ENCODE measurements at regions not wholly inside any gene's neighbourhood (a gene's known extent, or its start where the extent isn't known, plus 50 kb on each side); places are given as distances from the start of the nearest gene placed in this dataset.
A peak's percentile ranks its signal among the peaks of the same experiment; 100 is the strongest.

DNA sequence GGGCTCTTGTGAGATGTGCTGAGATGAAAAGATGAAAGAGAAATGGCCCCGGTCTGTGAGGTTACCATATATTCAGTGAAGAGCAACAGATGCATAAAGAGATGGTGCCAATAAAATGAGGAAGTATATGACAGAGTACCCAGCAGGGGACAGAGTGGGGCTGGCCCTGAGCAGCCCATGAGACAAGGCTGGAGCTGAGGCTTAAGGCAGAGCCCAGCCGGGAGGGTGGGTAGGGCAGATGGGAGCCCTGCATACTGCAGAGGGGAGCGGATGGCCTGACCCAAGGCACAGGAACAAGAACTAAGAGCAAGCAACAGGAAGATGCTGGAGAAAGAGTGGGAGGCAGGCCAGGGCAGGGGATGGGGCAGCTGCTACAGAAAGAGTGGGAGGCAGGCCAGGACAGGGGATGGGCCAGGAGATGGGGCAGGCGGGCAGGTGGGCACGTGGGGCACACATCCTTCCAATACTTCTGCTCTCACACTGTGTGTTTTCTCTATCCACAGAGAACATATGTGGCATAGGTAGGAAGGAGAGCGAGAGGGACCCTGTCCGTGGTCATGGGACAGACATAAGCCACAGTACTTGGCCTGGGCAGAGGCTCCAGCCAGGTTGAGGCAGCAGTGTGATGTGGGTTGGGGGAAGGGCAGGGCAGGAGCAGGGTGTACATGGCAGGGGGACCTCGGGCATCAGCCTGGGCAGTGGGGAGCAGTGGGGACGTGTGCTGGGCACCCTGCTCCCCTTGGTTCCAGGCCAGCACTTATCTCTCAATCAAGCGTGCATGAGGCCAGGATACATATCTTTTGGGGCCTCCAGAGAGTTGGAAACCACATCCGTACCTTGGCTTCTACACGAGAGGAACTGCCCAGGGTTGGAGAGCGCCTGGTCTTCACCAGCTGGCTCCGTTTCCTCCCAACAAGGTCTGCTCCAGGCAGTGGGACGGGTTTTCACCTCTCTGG, 91.6 kb upstream of the IKZF1 start:
- H3K27me3 ChIP-seq (replicated peaks in 1 of 2; ENCODE audit: control insufficient read depth in 2 of 2, insufficient read depth in 2 of 2, low read length in 1 of 2): no peaks in the 10 kb centered on the region
- 47% methylated on average over 15 of the region's 15 CpGs for WGBS (ENCODE audit: insufficient coverage, insufficient replicate concordance, low lambda C conversion rate, missing lambda C conversion rate)
- peak; percentile 30 for TF ChIP-seq MEF2B (IDR thresholded peaks at IDR 0.05; ENCODE audit: partially characterized antibody, poor library complexity, severe bottlenecking)
- no peak for TF ChIP-seq GATAD2B (conservative IDR thresholded peaks at IDR 0.05; ENCODE audit: low read depth)
- TF ChIP-seq TCF3 (IDR thresholded peaks at IDR 0.05; ENCODE audit: borderline replicate concordance, insufficient read depth, low read depth, low read length): 0 out of 2 replicates have a peak, but pooled peaks have one; percentile 24
- TF ChIP-seq ATF7 (IDR thresholded peaks at IDR 0.05; ENCODE audit: low read depth): no peak
- TF ChIP-seq RB1 (IDR thresholded peaks at IDR 0.05; ENCODE audit: borderline replicate concordance): no peak
- TF ChIP-seq ETV6 (conservative IDR thresholded peaks at IDR 0.05 in 1 of 2, IDR thresholded peaks at IDR 0.05 in 1 of 2; ENCODE audit: borderline replicate concordance in 1 of 2, low read depth in 1 of 2): no peak
- peak; percentile 46; the same call in 1 of the 2 replicates for TF ChIP-seq SMC3 (IDR thresholded peaks at IDR 0.05; ENCODE audit: borderline replicate concordance, low read length)
- TF ChIP-seq MTA3 (IDR thresholded peaks at IDR 0.05; ENCODE audit: borderline replicate concordance, low read length): no peak
- TF ChIP-seq MYC (IDR thresholded peaks at IDR 0.05; ENCODE audit: insufficient read depth, insufficient read length, insufficient replicate concordance, low read length, severe bottlenecking): no peak
- TF ChIP-seq, protein P1, sequence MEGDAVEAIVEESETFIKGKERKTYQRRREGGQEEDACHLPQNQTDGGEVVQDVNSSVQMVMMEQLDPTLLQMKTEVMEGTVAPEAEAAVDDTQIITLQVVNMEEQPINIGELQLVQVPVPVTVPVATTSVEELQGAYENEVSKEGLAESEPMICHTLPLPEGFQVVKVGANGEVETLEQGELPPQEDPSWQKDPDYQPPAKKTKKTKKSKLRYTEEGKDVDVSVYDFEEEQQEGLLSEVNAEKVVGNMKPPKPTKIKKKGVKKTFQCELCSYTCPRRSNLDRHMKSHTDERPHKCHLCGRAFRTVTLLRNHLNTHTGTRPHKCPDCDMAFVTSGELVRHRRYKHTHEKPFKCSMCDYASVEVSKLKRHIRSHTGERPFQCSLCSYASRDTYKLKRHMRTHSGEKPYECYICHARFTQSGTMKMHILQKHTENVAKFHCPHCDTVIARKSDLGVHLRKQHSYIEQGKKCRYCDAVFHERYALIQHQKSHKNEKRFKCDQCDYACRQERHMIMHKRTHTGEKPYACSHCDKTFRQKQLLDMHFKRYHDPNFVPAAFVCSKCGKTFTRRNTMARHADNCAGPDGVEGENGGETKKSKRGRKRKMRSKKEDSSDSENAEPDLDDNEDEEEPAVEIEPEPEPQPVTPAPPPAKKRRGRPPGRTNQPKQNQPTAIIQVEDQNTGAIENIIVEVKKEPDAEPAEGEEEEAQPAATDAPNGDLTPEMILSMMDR (IDR thresholded peaks at IDR 0.05 in 2 of 3, conservative IDR thresholded peaks at IDR 0.05 in 1 of 3; ENCODE audit: control insufficient read depth in 2 of 3, extremely low read depth in 1 of 3, insufficient read depth in 1 of 3, low read depth in 3 of 3, low read length in 3 of 3): peak; percentile 20 to 47 (median 25); a peak in 3 of 6 replicates
- TF ChIP-seq RBBP5 (conservative IDR thresholded peaks at IDR 0.05): no peak
- TF ChIP-seq NFXL1 (IDR thresholded peaks at IDR 0.05; ENCODE audit: borderline replicate concordance): no peak
- no peak for TF ChIP-seq KDM1A (IDR thresholded peaks at IDR 0.05; ENCODE audit: borderline replicate concordance)
- no peak for TF ChIP-seq SRF (IDR thresholded peaks at IDR 0.05; ENCODE audit: low read depth in 2 of 2, low read length in 2 of 2)
- 0 out of 2 replicates have a peak, but pooled peaks have one; percentile 46 for TF ChIP-seq TCF12 (IDR thresholded peaks at IDR 0.05; ENCODE audit: low read depth, low read length)
- TF ChIP-seq SIN3A (IDR thresholded peaks at IDR 0.05; ENCODE audit: low read depth, low read length): 0 out of 2 replicates have a peak, but pooled peaks have one; percentile 6
- TF ChIP-seq, protein P2, sequence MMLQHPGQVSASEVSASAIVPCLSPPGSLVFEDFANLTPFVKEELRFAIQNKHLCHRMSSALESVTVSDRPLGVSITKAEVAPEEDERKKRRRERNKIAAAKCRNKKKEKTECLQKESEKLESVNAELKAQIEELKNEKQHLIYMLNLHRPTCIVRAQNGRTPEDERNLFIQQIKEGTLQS (IDR thresholded peaks at IDR 0.05; ENCODE audit: borderline replicate concordance, extremely low read depth, low read depth, low read length): no peak
- TF ChIP-seq, protein P3, sequence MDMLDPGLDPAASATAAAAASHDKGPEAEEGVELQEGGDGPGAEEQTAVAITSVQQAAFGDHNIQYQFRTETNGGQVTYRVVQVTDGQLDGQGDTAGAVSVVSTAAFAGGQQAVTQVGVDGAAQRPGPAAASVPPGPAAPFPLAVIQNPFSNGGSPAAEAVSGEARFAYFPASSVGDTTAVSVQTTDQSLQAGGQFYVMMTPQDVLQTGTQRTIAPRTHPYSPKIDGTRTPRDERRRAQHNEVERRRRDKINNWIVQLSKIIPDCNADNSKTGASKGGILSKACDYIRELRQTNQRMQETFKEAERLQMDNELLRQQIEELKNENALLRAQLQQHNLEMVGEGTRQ (IDR thresholded peaks at IDR 0.05; ENCODE audit: borderline replicate concordance, low read depth, low read length): no peak

More for the DNA sequence above, 91.6 kb upstream of the IKZF1 start:
- Histone ChIP-seq H3K27ac (ENCODE audit: control insufficient read depth, insufficient read depth) (no peak overlapping the region), H4K20me1 (ENCODE audit: control insufficient read depth, insufficient read depth) (no peaks in the 10 kb centered on the region), H3K4me2 (ENCODE audit: control insufficient read depth, insufficient read depth) (no peak overlapping the region), H3K4me3 (no peak overlapping the region), H3K79me2 (ENCODE audit: control insufficient read depth, insufficient read depth, low read length) (no peaks in the 10 kb centered on the region), H3K36me3 (ENCODE audit: control insufficient read depth in 2 of 2, insufficient read depth in 2 of 2, low read length in 1 of 2) (no peaks in the 10 kb centered on the region), H2AFZ (ENCODE audit: control insufficient read depth, low read depth, low read length) (no peak overlapping the region), H3K9ac (ENCODE audit: control insufficient read depth, insufficient read depth, low read length) (no peak overlapping the region), H3K4me1 (ENCODE audit: control insufficient read depth, insufficient read depth, low read length) (peaks cover 9% of the 10 kb centered on the region), H3K9me3 (replicated peaks; ENCODE audit: control insufficient read depth, insufficient read depth, low read length) (no peaks in the 10 kb centered on the region)
- FAIRE-seq (no peak), DNase-seq (ENCODE audit: low read depth, low spot score) (no peak), ATAC-seq (peak; percentile 70)
- intact Hi-C loops (cut with micrococcal nuclease; ENCODE audit: unreplicated experiment) (no loop called here), in situ Hi-C loops (cut with MboI) (no loop called here)
- SMC1A ChIA-PET (ENCODE audit: uncharacterized antibody, unreplicated experiment): interaction anchor here (0.9 to 16.6 kb wide), 13 partner anchors 13 to 205 kb away, joined by 3 to 274 read pairs (median 5); no protein-coding TSS in a partner anchor
- no TSS peak for BruUV-seq (replicated peaks)
- RAD21 ChIA-PET (ENCODE audit: unreplicated experiment): interaction anchor here (1.0 to 6.5 kb wide), 9 partner anchors 7 to 204 kb away, joined by 3 to 47 read pairs (median 6); no protein-coding TSS in a partner anchor
- CTCF ChIA-PET: interaction anchor here (0.6 to 5.0 kb wide), 17 partner anchors 17 to 948 kb away, joined by 3 to 52 read pairs (median 3); no protein-coding TSS in a partner anchor
- POLR2A ChIA-PET: interaction anchor here (0.9 to 1.4 kb wide), 2 partner anchors 53 to 71 kb away, joined by 3 read pairs; no protein-coding TSS in a partner anchor

All from GM12878 (cell line).